GM21619 (cell line): ENCODE measurements at regions not wholly inside any gene's neighbourhood (a gene's known extent, or its start where the extent isn't known, plus 50 kb on each side); places are given as distances from the start of the nearest gene placed in this dataset.

Experiments
- ATAC-seq: cut with Tn5 transposase; IDR thresholded peaks from one replicate; pipeline ENCODE4 v1.9.1; 2021; ENCODE audit not compliant: unreplicated experiment

DNA sequence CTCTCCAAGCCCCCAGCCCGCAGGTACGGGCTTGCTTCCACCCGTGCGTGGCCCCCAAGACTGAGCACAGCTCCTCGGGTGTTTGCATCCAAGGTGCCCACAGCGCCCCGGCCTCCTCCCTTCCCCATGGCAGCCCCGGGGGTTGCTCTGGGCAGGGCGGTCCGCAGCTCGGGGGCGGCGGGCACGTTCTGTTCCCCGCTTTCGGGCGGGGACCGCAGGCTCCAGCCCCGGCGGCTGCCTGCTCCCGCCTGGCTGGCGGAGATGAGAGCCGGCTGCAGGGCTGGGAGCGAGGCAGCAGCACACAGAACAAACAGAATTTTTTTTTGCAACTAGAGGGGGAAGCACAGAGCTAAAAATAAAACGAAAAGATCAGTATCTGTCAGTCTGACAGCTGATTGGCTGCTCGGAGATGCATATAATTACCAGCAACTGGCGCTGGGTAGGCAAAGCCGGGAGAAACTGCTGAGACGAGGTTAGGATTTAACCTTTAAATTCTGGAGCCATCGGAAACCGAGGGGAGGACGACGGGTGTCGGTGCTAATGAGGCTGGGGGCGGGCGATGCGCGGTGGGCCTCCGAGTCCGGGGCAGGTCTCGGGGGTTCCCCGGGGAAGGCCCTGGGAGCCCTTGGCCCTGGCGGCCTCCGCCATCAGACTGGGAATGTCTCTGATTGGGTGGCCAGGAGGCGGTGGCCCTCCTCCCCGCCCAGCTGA lies 142.7 kb upstream of the IER5L start:
- peak; percentile 72 for ATAC-seq

DNA sequence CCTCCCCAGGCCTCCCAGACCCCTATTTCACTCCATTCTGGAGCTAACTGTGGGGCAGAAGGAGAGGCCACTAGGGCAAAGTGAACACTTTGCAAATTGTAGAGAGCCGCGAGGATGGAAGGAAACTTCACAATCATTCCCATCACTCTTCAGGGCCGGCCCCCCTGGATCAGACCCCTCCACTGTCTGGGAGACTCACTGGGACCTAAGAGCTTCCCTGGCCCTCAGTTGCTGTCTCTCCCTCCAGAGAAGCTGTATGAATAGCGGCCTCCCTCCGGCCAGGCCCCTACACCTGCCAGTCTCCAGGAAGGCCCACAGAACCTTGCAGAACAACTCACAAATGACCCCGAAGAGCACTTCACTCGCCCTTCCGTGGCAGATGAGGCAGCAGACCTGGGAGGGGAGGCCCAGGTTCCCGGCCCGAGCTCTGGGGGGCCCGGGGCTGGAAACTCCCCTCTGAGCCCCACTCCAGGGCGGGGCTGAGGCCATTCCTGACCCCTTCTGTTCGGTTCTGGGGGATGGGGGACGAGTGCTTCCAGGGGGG lies 141.9 kb upstream of the IER5L start:
- no peak for ATAC-seq

DNA sequence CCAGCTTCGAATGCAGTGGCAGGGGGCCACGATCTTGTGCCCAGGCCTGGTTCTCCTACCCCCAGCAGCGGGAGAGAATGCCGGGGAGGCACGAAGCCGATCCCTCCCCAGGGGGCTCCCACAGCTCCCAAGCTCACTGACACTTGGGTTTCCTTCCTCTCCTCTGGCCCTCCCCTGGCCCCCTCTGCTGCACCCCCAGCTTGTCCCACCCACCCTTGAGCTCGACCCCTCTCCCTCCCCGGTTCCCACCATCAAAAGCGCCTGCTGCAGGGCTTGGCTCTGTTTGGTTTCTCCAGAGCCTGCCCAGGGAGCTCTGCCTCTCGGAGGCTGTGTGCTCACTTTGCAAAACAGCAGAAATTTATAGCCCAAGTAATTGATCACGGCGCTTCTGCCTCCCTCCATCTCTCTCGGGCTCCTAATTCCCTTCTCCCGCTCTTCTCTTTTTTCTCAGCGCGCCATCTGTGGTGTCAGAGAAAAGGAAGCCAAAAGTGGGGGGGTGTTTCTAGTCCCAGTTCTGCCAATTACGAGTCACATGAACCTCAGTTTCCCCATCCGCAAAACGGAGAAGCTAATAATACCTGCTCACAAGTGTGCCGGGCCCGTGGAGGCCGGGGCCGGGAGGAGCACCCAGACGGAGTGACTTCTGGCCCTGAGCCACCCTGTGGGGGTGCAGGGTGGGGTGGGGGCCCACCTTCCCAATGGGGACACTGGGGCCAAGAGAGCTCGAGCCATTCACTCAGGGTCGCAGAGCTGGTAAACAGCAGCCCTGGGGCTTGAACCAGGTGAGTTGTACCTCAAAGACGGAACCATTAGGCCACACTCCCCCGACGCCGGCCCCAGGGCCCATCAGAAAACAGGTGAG lies 141.2 kb upstream of the IER5L start:
- ATAC-seq: no peak

DNA sequence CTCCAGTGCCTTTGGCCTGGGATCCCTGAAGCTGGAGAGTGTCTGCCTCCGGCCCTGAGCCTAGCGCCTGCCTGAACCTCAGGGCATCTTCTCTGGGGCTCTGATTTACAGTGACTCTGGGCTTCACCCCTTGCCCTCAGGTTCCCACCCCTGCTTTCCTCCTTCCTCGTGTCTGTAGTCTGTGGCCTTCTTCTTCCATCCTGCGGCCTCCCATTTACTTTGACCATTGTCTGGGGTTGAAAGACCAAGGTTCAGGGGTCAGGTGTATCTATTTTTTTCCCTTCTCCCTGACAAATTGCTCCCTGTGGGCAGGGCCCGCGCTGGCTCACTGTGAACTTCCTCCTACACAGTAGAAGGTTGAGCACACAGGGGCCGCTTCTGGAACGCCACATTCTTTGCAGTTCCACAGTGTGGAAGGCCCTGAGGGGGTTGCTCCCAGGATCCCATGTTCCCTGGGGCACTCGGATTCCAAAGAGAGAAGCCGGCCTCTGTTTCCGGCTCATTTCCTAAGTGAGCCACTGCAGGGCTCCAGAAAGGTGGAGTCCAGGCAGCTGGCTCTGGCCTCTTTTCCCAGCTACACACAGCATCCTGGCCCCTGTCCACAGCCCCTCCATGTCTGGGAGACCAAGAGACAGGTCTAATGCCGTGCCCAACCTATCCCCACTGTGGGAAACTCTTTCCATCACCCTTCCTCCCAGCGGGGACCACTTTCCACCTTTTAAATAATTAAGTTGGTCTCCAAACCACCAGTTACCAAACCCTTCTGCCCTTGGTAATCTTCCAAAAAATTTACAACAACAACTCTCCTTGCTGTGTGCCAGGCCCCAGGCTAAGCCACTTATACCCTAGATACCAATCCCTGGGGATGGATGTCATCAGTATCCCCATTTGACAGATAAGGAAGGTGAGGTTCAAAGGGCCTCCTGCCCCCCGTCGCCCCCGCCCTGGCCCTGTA lies 140.3 kb upstream of the IER5L start:
- no peak for ATAC-seq

DNA sequence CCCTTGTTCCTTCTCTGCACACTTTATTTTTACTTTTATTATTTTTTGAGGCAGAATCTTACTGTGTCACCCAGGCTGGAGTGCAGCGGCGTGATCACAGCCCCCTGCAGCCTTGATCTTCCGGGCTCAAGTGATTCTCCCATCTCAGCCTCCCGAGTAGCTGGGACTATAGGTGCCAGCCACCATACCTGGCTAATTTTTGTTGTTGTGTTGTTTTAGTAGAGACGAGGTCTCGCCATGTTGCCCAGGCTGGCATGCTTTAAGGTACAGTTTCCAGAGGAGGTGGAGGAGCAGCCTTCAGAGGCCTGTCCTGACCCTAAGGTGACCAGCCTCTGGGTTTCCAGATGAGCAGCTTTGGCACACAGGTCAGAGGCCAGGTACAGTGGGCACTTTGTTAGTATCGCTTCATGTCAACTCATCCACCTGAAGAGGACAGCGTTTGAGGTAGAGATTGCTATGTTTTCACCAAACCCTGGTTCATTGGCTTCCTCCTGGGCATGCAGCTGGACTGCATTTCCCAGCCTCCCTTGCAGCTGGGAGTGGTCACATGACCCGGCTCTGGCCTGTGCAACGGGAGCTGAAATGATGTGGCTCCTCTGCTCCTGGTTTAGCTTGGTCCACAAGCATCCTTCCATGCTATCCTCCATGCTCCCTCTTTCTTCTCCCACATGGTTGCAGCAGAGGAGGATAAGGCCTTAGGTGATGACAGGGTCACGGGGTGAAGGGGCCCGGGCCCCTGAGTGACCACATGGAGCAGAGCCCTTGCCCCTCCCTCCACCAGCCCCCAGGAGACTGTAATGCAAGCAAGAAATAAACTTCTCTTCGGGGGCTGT lies 139.3 kb upstream of the IER5L start:
- ATAC-seq: no peak

DNA sequence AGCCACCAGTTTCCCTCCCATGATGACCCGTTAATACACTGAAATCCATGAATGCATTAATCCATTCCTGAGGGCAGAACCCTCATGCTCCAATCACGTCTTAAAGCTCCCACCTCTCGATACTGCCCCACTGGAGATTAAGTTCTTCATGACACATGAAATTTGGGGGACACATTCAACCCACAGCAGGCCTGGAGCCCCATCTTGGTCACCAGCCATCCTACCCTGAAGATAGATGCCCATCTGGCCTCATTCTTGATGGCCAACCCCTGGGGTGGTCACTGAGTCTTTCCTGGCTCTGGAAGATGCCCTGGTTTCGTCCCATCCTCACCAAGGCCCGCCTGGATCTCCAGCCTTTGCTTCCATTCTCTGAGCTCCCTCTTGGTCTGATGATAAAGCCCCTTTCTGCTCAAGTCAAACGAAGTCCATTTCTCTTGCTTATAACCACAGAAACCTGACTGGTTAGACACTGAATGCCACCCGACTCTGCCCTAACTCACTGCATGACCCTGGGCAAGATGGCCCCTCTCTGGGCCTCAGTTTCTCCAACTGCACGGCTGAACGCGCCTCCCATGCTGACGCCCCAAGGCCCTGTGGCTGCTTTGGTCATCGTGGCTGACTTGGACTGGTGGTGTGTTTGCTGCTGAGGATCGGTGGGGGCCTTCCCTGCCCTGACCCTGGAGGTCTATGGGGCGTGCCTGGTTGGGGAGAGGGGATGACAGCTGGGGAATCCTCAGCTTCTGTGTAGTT lies 138.4 kb upstream of the IER5L start:
- no peak for ATAC-seq

DNA sequence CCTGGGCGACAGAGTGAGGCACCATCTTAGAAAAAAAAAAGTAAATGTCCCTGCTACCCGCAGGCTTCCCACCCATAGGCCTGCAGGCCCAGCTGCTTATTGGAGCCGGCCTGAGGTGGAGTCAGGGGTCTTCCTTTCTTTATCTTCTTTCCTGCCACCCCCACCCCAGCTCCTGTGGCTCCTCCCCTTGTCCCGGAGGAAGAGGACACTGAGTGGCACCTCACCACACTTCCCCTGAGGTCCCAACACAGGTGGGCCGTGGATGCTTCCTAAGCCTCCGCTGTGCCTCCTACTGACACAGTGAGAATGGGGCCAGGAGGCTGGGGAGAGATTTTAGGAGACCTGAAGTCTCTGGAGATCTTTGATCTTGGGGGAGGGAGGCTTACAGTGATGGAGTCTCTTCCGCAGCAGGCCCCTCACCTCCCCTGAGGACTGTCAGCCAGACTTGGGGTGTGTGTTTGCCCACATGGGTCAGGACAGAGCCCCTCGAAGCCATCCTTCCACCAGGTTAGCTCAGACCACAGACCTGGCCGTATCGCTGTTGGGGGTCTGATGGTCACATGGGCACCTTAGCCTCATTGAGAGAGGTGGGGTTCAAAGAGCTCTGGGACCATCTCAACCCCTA lies 135.4 kb upstream of the IER5L start:
- no peak for ATAC-seq

DNA sequence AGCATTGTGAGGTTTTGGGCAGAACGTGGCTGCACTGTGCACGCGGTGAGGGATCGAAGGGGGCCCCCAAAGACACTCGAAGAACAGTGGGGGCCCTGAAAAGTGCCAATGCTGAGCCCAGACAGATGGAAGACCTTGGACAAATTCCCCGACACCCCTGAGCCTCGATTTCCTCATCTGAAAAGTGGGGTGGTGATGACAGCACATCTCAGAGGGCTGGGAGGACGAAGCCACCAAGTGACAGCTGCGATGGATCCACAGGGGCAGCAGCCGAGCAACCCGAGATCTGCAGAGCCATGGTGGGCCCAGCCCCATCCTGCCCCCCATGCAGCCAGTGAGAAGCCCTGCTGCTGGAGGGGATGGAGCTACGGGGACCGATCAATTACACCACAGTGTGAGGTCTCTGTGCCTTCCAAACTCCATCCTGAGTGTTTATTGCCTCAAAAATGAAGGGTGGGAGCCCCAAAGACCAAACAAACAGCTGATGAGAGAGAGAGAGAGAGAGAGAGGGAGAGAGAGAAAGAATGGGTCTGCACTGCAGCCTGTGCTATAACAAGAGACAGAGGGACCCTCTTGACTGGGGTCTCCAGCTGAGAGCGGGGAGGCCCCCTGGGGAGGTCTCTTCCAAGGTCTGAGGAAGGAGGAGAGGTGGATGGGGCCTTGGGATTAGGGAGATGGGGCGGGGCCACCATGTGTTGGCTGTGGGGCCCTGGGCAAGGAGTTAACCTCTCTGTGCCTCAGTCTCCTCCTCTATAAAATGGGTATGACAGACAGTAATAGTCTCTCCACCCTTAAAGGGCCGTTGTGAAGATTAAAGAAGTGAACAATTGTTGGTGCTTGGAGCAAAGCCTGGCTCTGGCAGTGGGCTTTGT lies 134.4 kb upstream of the IER5L start:
- ATAC-seq: no peak

DNA sequence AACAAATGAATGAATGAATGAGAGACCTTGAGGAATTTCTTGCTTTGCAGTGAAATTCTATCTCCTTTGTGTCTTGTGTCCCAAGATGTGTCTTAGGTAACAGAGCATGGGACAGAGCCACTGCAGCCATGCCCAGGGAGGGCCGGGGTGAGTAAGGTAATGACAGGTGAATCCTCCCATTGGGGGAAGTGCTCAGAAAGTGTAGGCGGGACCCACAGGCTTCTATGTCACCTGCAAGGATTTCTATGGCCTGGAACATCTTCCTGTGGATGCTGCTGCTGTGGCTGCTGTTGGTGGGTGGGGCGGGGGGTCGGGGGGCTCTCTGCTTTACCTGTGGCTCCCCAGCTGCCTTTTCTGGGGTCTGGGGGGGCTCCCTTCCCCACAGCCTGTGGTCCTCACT lies 133.6 kb upstream of the IER5L start:
- no peak for ATAC-seq

DNA sequence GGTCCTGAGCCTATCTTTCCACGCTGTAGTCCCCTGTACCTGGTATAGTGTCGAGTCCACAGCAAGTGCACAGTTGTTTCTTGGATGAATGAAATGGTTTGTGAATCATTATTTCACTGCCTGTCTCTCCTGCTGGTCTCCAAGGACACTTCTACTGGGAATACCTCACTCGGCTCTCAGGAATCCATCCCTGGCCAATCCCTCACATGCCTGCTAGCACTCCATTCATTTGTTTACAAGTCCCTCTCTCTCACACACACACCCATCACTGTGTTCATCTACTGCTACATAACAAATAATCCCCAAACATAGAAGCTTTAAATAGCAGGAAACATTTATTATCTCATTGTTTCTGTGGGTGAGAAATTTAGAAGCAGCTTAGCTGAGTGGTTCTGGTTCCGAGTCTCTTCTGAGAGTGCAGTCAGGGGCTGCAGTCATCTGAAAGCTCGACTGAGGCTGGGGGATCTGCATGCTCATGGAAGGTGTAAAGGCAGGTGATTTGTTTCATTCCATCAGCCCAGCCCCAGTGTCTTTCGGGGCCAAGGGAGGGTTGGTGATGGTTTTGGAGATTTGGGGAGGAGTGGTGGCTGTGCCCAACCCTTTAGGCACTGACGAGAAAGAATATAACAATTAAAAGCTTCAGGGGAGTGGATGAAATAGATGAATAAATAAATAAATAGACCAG lies 132.7 kb upstream of the IER5L start:
- ATAC-seq: no peak

DNA sequence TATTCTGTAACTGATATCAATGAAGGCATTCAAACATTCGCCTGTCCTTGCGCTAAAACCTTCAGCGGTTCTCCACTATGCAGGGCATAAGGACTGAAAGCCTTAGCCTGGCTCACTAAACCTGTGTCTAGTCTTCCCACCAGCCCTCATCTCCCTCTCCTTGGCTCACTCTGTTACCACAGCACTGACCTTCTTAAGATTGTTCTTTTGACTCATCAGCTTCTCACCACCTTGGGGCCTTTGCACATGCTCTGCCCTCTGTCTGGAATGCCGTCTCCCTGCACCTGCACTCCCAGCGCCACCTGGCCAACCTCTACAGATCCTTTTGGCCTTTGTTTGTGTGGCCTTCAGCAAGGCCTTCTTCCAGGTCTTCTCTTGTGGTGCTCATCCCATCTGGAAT lies 131.8 kb upstream of the IER5L start:
- ATAC-seq: no peak

DNA sequence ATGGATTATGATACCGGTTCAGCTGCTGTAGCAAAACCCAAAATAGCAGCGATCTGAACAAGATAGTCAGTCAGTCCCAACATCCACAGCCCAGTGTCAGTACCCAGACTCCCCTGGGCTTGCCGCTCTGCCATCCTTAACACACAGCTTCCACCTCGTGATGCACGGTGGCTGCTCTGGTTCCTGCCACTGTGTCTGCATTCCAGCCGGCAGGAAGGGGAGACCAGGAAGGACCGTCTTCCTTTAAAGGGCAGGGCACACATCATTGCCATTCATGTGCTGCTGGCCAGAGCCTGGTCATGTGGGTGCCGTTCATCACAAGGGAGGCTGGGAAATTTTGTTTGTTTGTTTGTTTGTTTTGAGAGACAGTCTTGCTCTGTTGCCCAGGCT lies 131.0 kb upstream of the IER5L start:
- no peak for ATAC-seq

DNA sequence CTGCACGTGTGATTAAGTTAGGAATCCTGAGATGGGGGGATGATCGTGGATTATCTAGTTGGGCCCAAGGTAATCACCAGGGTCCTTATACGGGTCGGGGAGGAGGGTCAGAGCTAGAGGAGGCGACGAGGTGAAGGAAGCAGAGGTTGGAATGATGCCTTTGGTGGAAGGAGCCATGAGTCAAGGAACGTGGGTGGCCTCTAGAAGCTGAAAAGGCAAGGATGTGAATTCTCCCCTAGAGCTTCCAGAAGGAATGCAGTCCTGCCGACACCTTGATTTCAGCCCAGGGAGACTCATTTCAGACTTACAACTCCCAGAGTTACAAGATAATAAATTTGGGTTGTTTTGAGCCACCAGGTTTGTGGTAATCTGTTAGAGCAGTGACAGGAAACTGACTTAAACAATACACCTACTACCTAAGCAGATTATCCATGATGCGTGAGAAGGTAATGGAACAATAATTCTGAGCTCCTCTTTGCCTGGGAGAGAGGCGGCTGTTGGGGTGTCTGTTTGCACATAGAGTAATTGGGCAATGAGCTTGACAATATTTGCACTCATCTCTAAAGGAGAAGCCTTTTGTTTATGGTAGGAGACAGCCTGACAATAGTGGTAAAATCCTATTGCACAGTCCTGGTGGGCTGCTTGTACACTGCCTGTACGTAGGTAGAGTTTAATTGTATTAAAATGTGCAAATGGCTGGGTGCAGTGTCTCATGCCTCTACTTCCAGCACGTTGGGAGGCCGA lies 129.3 kb upstream of the IER5L start:
- ATAC-seq: no peak

DNA sequence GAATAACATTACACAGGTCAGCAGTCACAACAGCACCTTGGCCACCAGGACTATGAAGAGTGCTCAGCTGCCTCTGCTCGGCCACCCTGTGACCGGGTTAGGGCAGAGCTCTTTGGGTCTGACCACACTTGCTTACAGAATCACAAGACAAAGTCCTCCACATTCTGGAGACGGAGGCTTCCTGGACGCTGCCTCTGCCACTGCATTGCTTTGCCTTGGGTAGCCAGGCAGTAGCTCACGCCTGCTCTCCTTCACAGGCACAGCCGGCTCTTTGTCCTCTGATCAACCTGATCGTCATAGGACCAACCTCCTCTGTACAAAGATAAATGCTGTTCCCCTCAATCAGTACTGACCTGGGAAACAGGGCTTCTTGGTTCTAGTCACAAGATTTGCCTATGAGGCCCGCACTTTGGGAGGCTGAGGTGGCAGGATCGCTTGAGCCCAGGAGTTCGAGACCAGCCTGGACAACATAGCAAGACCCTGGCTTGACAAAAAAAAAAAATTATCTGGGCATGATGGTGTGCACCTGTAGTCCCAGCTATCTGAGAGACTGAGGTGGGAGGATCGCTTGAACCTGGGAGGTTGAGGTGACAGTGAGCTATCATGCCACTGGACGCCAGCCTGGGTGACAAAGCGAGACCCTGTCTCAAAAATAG lies 128.4 kb upstream of the IER5L start:
- no peak for ATAC-seq

DNA sequence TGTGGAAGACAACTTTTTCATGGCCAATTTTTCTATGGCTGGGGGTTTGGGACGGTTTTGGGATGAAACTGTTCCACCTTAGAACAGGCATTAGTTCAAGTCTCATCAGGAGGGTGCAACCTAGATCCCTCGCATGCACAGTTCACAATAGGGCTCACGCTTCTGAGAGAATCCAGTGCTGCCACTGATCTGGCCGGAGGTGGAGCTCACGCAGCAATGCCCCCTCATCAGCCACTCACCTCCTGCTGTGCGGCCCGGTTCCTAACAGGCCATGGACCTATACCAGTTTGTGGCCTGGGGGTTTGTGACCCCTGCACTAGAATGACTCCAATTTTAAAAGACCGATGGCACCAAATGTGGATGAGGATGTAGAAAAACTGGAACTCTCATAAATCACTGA lies 127.2 kb upstream of the IER5L start:
- no peak for ATAC-seq

DNA sequence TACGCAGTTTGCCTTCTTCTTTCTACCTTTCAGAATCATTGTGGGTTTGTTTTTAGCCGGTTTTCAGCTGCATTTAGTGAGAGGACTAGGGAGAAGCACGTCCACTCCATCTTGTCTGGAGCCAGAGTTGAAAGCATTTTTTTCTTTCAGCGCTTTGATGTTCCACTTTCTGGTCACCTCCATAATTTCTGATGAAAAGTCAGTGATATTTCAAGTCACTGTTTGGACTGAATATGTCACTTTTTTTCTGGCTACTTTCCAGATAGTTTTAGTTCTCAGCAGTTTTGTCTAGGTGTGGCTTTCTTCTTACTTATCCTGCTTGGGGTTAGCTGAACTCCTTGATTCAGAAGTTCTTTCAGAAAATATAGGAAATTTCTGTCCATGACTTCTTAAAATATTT lies 123.9 kb upstream of the IER5L start:
- no peak for ATAC-seq
